Endothelial cell of umbilical vein (primary cell): ENCODE measurements at regions not wholly inside any gene's neighbourhood (a gene's known extent, or its start where the extent isn't known, plus 50 kb on each side); places are given as distances from the start of the nearest gene placed in this dataset.

Source experiments
- EZH2 ChIP-seq: IDR thresholded peaks from 2 replicates; pipeline ENCODE4 v1.6.1; 2012; ENCODE audit warnings: borderline replicate concordance, low read depth, mild to moderate bottlenecking, moderate library complexity, low read length, inconsistent platforms; ENCODE audit not compliant: severe bottlenecking
- FOS ChIP-seq: IDR thresholded peaks from 2 replicates; pipeline ENCODE4 v1.6.1; 2011; ENCODE audit warnings: mild to moderate bottlenecking, low read length, moderate library complexity, borderline replicate concordance; ENCODE audit not compliant: insufficient read depth
- GATA2 ChIP-seq: IDR thresholded peaks from 2 replicates; pipeline ENCODE4 v1.7.0; 2011; ENCODE audit warnings: low read depth, mild to moderate bottlenecking, moderate library complexity, mixed read lengths, low read length; ENCODE audit not compliant: insufficient read length, insufficient read depth
- JUN ChIP-seq: IDR thresholded peaks from 2 replicates; pipeline ENCODE4 v1.6.1; 2011; ENCODE audit warnings: borderline replicate concordance, low read depth; ENCODE audit not compliant: insufficient read length, insufficient read depth
- POLR2A ChIP-seq: IDR thresholded peaks from 2 replicates; pipeline ENCODE4 v1.6.1; 2012; ENCODE audit warnings: low read depth, mild to moderate bottlenecking, control low read depth, low read length
- POLR2AphosphoS5 ChIP-seq: IDR thresholded peaks from 2 replicates; pipeline ENCODE4 v1.6.1; 2012; ENCODE audit warnings: low read depth, mild to moderate bottlenecking, control low read depth, low read length, moderate library complexity; ENCODE audit not compliant: insufficient read depth
- TF ChIP-seq, protein P1 (sequence below), 2 donors: IDR thresholded peaks; 1 replicate in 1 of 2; 2 replicates in 1 of 2; pipeline ENCODE4 v1.5.1; 2011; ENCODE audit warnings: low read length in 2 of 2, mild to moderate bottlenecking in 2 of 2, moderate library complexity in 2 of 2, control low read depth in 1 of 2, inconsistent platforms in 1 of 2, low read depth in 1 of 2; ENCODE audit not compliant: insufficient read depth in 1 of 2; ENCODE audit errors: extremely low read depth in 1 of 2
- TF ChIP-seq, protein P2 (sequence below): IDR thresholded peaks from 2 replicates; pipeline ENCODE4 v1.6.1; 2011; ENCODE audit not compliant: insufficient read depth, insufficient read length

DNA sequence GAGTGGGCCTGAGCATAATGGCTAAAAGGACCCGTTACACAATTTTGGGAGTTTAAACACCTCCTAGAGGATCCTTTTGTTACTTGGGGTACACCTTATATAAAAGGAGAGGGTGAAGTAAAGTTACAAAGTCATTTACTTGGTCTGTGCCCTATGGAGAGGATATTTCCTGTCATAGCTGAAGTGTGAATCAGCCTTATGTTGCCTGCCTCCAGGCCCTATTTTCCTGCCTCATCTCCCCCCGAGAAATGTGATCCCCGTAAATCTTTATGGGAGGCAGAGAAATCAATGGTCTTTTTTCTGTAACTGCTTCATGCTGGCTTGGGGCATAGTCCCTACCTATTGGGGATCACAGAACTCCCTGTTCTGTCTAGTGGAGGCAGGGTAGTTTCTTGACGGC lies 906.6 kb downstream of the DSC3 start:
- TF ChIP-seq, protein P1, sequence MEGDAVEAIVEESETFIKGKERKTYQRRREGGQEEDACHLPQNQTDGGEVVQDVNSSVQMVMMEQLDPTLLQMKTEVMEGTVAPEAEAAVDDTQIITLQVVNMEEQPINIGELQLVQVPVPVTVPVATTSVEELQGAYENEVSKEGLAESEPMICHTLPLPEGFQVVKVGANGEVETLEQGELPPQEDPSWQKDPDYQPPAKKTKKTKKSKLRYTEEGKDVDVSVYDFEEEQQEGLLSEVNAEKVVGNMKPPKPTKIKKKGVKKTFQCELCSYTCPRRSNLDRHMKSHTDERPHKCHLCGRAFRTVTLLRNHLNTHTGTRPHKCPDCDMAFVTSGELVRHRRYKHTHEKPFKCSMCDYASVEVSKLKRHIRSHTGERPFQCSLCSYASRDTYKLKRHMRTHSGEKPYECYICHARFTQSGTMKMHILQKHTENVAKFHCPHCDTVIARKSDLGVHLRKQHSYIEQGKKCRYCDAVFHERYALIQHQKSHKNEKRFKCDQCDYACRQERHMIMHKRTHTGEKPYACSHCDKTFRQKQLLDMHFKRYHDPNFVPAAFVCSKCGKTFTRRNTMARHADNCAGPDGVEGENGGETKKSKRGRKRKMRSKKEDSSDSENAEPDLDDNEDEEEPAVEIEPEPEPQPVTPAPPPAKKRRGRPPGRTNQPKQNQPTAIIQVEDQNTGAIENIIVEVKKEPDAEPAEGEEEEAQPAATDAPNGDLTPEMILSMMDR (IDR thresholded peaks at IDR 0.05; ENCODE audit: extremely low read depth in 1 of 2, insufficient read depth in 1 of 2, low read depth in 1 of 2, low read length in 2 of 2), result no peak
- TF ChIP-seq POLR2A (no peak), POLR2AphosphoS5 (no peak), EZH2 (no peak), FOS (no peak), JUN (no peak), GATA2 (no peak)
- TF ChIP-seq, protein P2, sequence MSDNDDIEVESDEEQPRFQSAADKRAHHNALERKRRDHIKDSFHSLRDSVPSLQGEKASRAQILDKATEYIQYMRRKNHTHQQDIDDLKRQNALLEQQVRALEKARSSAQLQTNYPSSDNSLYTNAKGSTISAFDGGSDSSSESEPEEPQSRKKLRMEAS, result no peak
